ENCODE measurements at regions not wholly inside any gene's neighbourhood (a gene's known extent, or its start where the extent isn't known, plus 50 kb on each side); places are given as distances from the start of the nearest gene placed in this dataset.

DNA sequence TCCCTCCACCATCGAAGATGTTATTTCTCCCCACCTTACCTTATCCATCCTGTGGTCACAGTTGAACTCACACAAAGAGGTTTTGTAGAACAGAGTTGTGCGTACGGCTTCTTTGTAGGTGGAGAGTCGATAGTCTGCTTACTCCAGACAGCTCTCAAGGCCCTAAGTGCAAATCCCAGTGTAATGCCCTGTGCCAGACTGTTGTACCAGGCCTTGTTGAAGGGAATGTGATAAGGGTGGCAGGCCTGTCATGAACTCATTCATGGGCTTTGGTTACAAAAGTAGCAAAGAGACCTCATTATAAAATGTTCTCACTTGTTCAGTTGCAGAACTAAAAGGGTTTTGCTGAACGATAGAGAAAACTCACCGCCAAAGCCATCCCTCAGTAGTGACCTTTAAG is 288.7 kb upstream of the CADM1 start:
- TF ChIP-seq CTCF (IDR thresholded peaks at IDR 0.05; ENCODE audit: low read depth, low read length, poor library complexity, severe bottlenecking) (no peak), EZH2phosphoT487 (IDR thresholded peaks at IDR 0.05; ENCODE audit: borderline replicate concordance, low read length) (no peak)

All from DOHH2 (cell line).